Stimulated activated CD8-positive, alpha-beta memory T cell treated with anti-CD3 and anti-CD28 coated beads, Interleukin-4, amount 100 ng/mL, for 24 hours (primary cell): ENCODE measurements at regions not wholly inside any gene's neighbourhood (a gene's known extent, or its start where the extent isn't known, plus 50 kb on each side); places are given as distances from the start of the nearest gene placed in this dataset.
"Not testable (repeated sequence)": the region's sequence is repeated elsewhere in the genome, so short reads cannot be mapped to it uniquely, and the experiment has no call there.

Experiments used
- DNase-seq: peaks from one replicate; pipeline ENCODE4 v3.0.0-alpha.2; 2020; ENCODE audit warnings: low read depth

GRCh38 chr4:123026015-123026414, 103.6 kb upstream of the NUDT6 start:
- not testable (repeated sequence) for DNase-seq

GRCh38 chr4:123031664-123032063, 109.3 kb upstream of the NUDT6 start:
- DNase-seq, result no peak

DNA sequence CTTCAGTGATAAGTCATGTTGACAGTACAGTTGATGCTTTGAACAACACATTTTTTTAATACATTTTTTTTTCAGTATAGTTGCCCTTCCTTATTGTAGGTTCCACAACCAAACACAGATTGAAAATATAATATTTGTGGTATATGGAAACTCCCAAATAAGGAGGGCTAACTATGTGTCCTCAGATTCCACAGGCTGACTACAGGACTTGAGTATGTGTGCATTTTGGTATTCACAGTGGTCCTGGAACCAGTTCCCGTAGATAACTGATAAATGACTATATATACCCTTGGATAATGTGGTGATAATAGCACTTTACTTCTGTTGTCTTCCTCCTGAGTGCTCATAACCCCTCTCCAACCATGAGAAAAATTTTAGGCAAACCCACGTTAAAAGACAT, 111.6 kb upstream of the NUDT6 start:
- no peak for DNase-seq

GRCh38 chr4:123035239-123035638, 112.8 kb upstream of the NUDT6 start:
- DNase-seq, result no peak

DNA sequence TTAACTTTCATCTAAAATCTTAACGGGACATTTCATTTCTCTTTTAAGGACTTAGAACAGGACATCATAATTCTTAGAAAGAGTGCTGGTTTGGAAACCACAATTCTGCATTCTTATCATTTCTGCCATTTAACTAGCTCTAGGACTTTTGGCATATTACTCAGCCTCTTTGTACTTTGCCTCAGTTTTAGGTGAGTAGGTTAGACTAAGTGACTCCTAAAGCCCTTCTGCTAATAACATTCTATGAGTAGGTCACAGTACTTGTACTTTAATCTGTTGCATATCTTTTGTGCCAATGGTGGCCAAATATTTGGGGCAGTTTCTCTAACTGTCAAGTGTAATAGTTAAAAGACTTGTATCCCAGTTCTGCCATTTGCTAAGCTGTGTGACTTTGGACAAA, 115.4 kb upstream of the NUDT6 start:
- DNase-seq, result no peak

GRCh38 chr4:123042095-123042494, 119.7 kb upstream of the NUDT6 start:
- DNase-seq, result no peak

DNA sequence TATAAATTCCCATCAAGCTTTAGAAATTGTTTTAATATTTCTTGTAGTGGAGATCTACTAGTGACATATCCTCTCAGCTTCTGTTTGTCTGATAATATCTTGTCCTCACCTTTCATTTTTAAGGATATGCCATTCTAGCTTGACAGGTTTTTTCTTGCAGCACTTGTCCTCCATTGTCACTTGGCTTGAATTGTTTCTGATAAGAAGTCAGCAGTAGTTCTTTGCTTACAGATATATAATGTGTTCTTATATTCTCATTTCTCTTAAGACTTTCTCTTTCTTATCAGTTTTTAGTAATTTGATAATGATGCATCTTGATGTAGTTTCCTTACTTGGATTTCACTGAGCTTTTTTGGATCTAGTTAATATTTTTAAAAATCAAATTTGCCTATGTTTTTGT, 120.6 kb upstream of the NUDT6 start:
- DNase-seq, result no peak

GRCh38 chr4:123043793-123044425, 121.5 kb upstream of the NUDT6 start:
- DNase-seq, result no peak

DNA sequence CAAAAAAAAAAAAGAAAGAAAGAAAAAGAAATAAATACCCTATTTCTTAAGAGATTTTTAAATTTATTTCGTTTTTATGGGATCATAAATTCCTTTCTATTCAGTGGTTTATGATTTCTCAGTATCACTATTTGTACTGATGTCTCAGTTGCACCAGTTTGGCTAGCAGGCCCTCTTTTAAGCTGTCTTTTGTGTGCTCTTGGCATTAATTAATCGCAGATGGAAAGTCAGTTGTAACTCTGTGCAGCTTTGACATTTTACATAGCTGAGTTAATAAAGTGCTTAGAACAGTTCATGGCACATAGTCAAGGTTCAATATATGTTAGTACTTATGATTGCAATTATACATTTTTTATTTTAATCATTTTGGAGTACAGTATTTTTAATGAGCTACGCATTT, 123.7 kb upstream of the NUDT6 start:
- DNase-seq, result no peak

DNA sequence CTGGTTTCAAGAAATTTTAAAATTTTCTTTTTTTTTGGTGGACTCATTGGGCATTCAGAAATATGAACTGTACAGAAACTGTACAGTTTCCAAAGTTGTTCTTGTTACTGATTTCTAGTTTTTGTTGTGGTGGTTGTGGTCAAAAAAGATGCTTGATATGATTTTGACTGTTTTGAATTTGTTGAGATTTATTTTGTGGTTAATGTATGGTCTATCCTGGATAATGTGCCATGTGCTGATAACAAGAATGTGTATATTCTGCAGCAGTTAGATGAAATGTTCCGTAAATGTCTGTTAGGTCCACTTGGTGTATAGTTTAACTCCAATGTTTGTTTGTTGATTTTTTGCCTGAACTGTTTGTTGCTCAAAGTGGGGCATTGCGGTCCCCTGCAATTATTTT, 127.6 kb upstream of the NUDT6 start:
- no peak for DNase-seq

- no peak for DNase-seq
These were observed 129.6 kb upstream of the NUDT6 start for GRCh38 chr4:123052007-123052406.

GRCh38 chr4:123055943-123056342, 133.5 kb upstream of the NUDT6 start:
- no peak for DNase-seq

DNA sequence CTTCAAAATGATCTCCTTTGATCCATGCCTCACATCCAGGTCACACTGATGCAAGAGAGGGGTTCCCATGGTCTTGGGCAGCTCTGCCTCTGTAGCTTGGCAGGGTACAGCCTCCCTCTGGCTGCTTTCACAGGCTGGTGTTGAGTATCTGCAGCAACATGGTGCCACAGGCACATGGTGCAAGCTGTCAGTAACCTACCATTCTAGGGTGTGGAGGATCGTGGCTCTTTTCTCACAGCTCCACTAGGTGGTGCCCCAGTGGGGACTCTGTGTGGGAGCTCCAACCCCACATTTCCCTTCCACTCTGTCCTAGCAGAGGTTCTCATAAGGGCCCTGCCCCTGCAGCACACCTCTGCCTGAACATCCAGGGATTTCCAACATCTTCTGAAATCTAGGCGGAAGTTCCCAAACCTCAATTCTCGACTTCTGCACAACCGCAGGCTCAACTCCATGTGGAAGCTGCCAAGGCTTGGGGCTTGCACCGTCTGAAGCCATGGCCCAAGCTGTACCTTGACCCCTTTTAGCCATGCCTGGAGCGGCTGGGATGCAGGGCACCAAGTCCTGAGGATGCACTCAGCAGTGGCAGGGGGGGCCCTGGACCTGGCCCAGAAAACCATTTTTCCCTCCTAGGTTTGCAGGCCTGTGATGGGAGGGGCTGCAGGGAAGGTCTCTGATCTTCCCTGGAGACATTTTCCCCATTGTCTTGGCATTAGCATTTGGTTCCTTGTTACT, 137.8 kb upstream of the NUDT6 start:
- no peak for DNase-seq

- DNase-seq, result no peak
These were observed 142.0 kb upstream of the NUDT6 start for GRCh38 chr4:123064390-123064789.

DNA sequence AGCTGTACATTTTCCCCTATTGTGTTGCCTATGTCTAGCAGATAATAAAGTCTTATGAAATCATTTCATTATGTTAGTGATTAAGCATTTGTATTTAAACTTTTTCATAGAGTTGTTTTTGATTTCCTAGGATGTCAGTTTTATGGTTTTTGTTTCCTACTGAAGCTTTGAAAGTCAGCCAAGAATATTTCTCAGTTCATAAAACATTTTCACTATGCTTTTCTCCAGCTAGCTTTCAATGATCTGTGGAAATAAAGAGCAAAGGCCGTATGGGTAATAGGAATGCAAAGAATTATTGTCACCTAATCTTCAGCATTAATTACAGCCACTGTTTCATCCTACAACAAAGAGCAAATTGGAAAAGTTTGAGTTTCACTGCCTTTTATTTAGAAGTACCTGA, 145.7 kb upstream of the NUDT6 start:
- no peak for DNase-seq

GRCh38 chr4:123072060-123072459, 149.7 kb upstream of the NUDT6 start:
- no peak for DNase-seq

- no peak for DNase-seq
These were observed 151.3 kb upstream of the NUDT6 start for GRCh38 chr4:123073650-123074049.

DNA sequence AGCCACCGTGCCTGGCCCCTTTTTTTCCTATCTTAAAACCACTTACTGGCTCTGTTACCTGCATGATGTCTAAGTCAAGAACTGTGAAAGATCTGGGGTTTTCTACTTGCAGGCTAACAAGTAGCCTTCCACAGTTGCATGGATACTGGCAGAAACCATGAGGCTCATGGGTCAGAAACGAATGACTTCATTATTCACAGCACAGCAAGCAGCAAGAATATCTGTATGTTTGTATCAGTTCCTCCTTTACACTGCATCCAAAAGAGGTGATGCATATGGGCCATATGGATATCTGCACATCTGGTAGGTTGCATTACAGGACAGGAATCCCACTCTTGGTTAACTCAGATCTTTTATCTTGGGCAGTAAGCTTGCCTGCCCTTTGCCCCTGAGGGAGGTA, 154.9 kb upstream of the NUDT6 start:
- DNase-seq, result no peak

GRCh38 chr4:123081971-123082370, 159.6 kb upstream of the NUDT6 start:
- DNase-seq, result no peak

GRCh38 chr4:123083646-123084045, 161.2 kb upstream of the NUDT6 start:
- DNase-seq, result no peak

DNA sequence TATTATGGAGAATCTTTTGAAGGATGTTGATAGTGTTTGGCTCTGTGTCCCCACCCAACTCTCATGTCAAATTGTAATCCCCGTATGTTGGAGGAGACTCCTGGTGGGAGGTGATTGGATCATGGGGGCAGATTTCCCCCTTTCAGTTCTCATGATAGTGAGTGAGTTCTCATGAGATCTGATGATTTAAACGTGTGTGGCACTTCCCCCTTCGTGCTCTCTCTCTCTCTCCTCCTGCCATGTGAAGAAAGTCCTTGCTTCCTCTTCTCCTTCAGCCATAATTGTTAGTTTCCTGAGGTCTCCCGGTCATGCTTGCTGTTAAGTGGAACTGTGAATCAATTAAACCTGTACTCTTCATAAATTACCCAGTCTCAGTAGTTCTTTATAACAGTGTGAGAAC, 166.1 kb upstream of the NUDT6 start:
- DNase-seq, result no peak

DNA sequence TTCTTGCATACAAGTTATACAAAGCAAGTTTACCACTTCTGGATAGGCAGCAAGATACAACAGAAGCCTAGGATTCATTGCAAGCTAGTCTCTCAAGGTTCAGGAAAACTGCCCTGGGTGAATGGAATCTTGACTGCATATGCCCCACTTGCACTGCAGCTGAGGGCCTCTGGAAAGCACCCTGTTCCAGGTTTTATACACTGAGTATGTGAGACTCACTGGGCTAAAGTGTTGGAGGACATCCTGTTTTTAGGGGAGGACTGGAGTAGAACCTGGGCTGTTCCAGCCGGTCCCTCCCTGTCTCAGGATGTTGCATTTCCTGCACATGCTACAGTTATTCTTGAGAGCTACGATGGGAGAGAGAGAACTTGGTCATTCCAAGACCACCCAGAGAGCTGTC, 168.5 kb upstream of the NUDT6 start:
- no peak for DNase-seq

GRCh38 chr4:123092586-123092985, 170.2 kb upstream of the NUDT6 start:
- no peak for DNase-seq

- no peak for DNase-seq
These were observed 170.8 kb upstream of the NUDT6 start for GRCh38 chr4:123093236-123093635.
